Liver (tissue), 8 donors: ENCODE measurements at regions not wholly inside any gene's neighbourhood (a gene's known extent, or its start where the extent isn't known, plus 50 kb on each side); places are given as distances from the start of the nearest gene placed in this dataset.

Experiments used
- DNase-seq: peaks from one replicate; pipeline ENCODE4 v3.0.0-alpha.2; 2017; ENCODE audit warnings: low spot score
- H3K27ac ChIP-seq, 2 donors: one replicate each; pipeline ENCODE4 v1.7.0; 2013; ENCODE audit warnings: inconsistent platforms in 2 of 2, low read length in 2 of 2, control low read depth in 1 of 2, low read depth in 1 of 2, mild to moderate bottlenecking in 1 of 2
- H3K27me3 ChIP-seq, 4 donors: one replicate each; pipeline versions ENCODE4 v1.6.1 to v1.7.0; 2013; ENCODE audit warnings: low read length in 3 of 4, inconsistent platforms in 1 of 4, mild to moderate bottlenecking in 1 of 4, moderate library complexity in 1 of 4; ENCODE audit not compliant: control insufficient read depth in 4 of 4, insufficient read depth in 4 of 4
- H3K36me3 ChIP-seq, 4 donors: one replicate each; pipeline versions ENCODE4 v1.6.1 to v1.7.0; 2013; ENCODE audit warnings: low read length in 3 of 4, mild to moderate bottlenecking in 3 of 4, low read depth in 1 of 4, moderate library complexity in 1 of 4; ENCODE audit not compliant: control insufficient read depth in 4 of 4, insufficient read depth in 3 of 4
- H3K4me1 ChIP-seq, 4 donors: one replicate each; pipeline versions ENCODE4 v1.6.1 to v1.7.0; 2013; ENCODE audit warnings: low read length in 3 of 4, mild to moderate bottlenecking in 3 of 4, moderate library complexity in 1 of 4; ENCODE audit not compliant: control insufficient read depth in 4 of 4, insufficient read depth in 4 of 4
- H3K4me3 ChIP-seq, 3 donors: one replicate each; pipeline versions ENCODE4 v1.6.1 to v1.7.0; 2013; ENCODE audit warnings: low read length in 3 of 3, control low read depth in 1 of 3, low read depth in 1 of 3, mild to moderate bottlenecking in 1 of 3
- H3K9ac ChIP-seq, 2 donors: one replicate each; pipeline ENCODE4 v1.7.0; 2013; ENCODE audit warnings: low read length in 2 of 2, mild to moderate bottlenecking in 2 of 2, moderate library complexity in 2 of 2, control low read depth in 1 of 2, low read depth in 1 of 2
- H3K9me3 ChIP-seq, 4 donors: one replicate each; pipeline versions ENCODE4 v1.6.1 to v1.7.0; 2013; ENCODE audit warnings: low read length in 3 of 4; ENCODE audit not compliant: control insufficient read depth in 4 of 4
- CTCF ChIP-seq: fragments of 150-350 bp; IDR thresholded peaks from 2 replicates; pipeline ENCODE4 v1.5.1; 2017; ENCODE audit warnings: improper control_type of control experiment, low read depth, low read length; ENCODE audit not compliant: missing input control
- EGR1 ChIP-seq, 2 donors: IDR thresholded peaks; 2 replicates each; pipeline ENCODE4 v1.6.1; 2016 to 2018; ENCODE audit warnings: antibody characterized with exemption in 2 of 2, low read depth in 2 of 2
- FOXA1 ChIP-seq: IDR thresholded peaks from 2 replicates; pipeline ENCODE4 v1.6.1; 2016; ENCODE audit warnings: antibody characterized with exemption
- FOXA2 ChIP-seq: IDR thresholded peaks from 2 replicates; pipeline ENCODE4 v1.6.1; 2016; ENCODE audit warnings: antibody characterized with exemption
- GABPA ChIP-seq, 2 donors: IDR thresholded peaks in 1 of 2; conservative IDR thresholded peaks in 1 of 2; 2 replicates each; pipeline ENCODE4 v1.6.1; 2016; ENCODE audit warnings: antibody characterized with exemption in 2 of 2, mild to moderate bottlenecking in 1 of 2, moderate library complexity in 1 of 2
- HNF4A ChIP-seq, 2 donors: conservative IDR thresholded peaks; 2 replicates each; pipeline ENCODE4 v1.6.1; 2016; ENCODE audit warnings: antibody characterized with exemption in 2 of 2, mild to moderate bottlenecking in 2 of 2
- HNF4G ChIP-seq: IDR thresholded peaks from 2 replicates; pipeline ENCODE4 v1.6.1; 2016; ENCODE audit warnings: antibody characterized with exemption
- JUND ChIP-seq, 2 donors: IDR thresholded peaks; 2 replicates each; pipeline ENCODE4 v1.6.1; 2016; ENCODE audit warnings: antibody characterized with exemption in 2 of 2
- NR2F2 ChIP-seq: IDR thresholded peaks from 2 replicates; pipeline ENCODE4 v1.6.1; 2016; ENCODE audit warnings: antibody characterized with exemption
- RAD21 ChIP-seq, 2 donors: IDR thresholded peaks; 2 replicates each; pipeline ENCODE4 v1.6.1; 2016; ENCODE audit warnings: antibody characterized with exemption in 2 of 2, mild to moderate bottlenecking in 2 of 2
- RXRA ChIP-seq, 2 donors: IDR thresholded peaks; 2 replicates each; pipeline ENCODE4 v1.6.1; 2017 to 2018; ENCODE audit warnings: antibody characterized with exemption in 2 of 2, mild to moderate bottlenecking in 1 of 2
- SP1 ChIP-seq: IDR thresholded peaks from 2 replicates; pipeline ENCODE4 v1.6.1; 2018; ENCODE audit warnings: antibody characterized with exemption, mild to moderate bottlenecking
- TAF1 ChIP-seq: conservative IDR thresholded peaks from 2 replicates; pipeline ENCODE4 v1.6.1; 2016; ENCODE audit warnings: antibody characterized with exemption, mild to moderate bottlenecking
- YY1 ChIP-seq: IDR thresholded peaks from 2 replicates; pipeline ENCODE4 v1.6.1; 2016; ENCODE audit warnings: antibody characterized with exemption, mild to moderate bottlenecking
- ZBTB33 ChIP-seq: IDR thresholded peaks from 2 replicates; pipeline ENCODE4 v1.6.1; 2016; ENCODE audit warnings: antibody characterized with exemption
- WGBS: extraction: QIAGEN DNeasy Blood & Tissue Kit; methylation state at CpG from one replicate; pipeline ENCODE4 v1.1.7; 2013; 5-methylcytosine and 5-hydroxymethylcytosine counted together
- TF ChIP-seq, protein P1 (sequence below): IDR thresholded peaks from 2 replicates; pipeline ENCODE4 v1.6.1; 2016; ENCODE audit warnings: antibody characterized with exemption
- TF ChIP-seq, protein P2 (sequence below): IDR thresholded peaks from 2 replicates; pipeline ENCODE4 v1.6.1; 2016; ENCODE audit warnings: antibody characterized with exemption, mild to moderate bottlenecking
- TF ChIP-seq, protein P3 (sequence below): IDR thresholded peaks from 2 replicates; pipeline ENCODE4 v1.6.1; 2016; ENCODE audit warnings: antibody characterized with exemption
- donor health status: healthy.
- donor health status: healthy.
- donor health status: healthy.
- donor health status: healthy.
- donor health status: healthy.

DNA sequence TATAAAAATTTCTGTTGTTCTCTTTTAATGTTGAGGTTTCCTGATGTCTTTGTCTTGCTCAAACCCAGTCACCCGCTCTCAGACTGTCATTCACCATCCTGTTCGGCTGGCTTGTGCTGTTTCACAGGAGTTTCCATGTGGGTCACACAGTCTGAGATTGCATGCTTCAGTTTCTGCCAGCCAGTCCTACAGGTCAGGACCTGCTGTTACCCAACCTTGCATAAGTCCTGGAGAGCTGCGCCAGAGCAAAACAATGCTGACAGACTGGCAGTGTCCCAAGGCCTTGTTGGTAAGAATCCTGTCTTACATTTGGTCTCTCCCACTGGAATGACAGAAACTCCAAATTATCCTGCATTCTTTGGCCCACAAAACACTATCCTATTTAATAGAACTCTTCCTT, 340.0 kb upstream of the SLITRK5 start:
- no peak for DNase-seq

More for the DNA sequence above, 340.0 kb upstream of the SLITRK5 start:
- Histone ChIP-seq H3K4me1 (peaks cover 0 to 3% (median 1%) of the 10 kb centered on the region in 4 donors), H3K9ac (no peak overlapping the region), H3K9me3 (no peaks in the 10 kb centered on the region), H3K27ac (no peak overlapping the region), H3K27me3 (no peaks in the 10 kb centered on the region), H3K4me3 (no peak overlapping the region), H3K36me3 (no peaks in the 10 kb centered on the region)
- 30% methylated on average over 3 of the region's 3 CpGs for WGBS
- TF ChIP-seq, protein P1, sequence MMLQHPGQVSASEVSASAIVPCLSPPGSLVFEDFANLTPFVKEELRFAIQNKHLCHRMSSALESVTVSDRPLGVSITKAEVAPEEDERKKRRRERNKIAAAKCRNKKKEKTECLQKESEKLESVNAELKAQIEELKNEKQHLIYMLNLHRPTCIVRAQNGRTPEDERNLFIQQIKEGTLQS = no peak
- TF ChIP-seq RAD21 (IDR thresholded peaks at IDR 0.05) (peak in 1 of 2 donors; percentile 32), JUND (IDR thresholded peaks at IDR 0.05) (peak in 1 of 2 donors; percentile 47), EGR1 (IDR thresholded peaks at IDR 0.05; ENCODE audit: low read depth in 2 of 2) (no peak), RXRA (IDR thresholded peaks at IDR 0.05) (peak in 1 of 2 donors; percentile 85), CTCF (no peak), NR2F2 (no peak), TAF1 (no peak), FOXA2 (peak; percentile 25), FOXA1 (no peak), GABPA (IDR thresholded peaks at IDR 0.05 in 1 of 2, conservative IDR thresholded peaks at IDR 0.05 in 1 of 2) (no peak), YY1 (peak; percentile 36), HNF4A (conservative IDR thresholded peaks at IDR 0.05) (peak; percentile 23 to 74), HNF4G (no peak), SP1 (no peak), ZBTB33 (no peak)
- TF ChIP-seq, protein P2, sequence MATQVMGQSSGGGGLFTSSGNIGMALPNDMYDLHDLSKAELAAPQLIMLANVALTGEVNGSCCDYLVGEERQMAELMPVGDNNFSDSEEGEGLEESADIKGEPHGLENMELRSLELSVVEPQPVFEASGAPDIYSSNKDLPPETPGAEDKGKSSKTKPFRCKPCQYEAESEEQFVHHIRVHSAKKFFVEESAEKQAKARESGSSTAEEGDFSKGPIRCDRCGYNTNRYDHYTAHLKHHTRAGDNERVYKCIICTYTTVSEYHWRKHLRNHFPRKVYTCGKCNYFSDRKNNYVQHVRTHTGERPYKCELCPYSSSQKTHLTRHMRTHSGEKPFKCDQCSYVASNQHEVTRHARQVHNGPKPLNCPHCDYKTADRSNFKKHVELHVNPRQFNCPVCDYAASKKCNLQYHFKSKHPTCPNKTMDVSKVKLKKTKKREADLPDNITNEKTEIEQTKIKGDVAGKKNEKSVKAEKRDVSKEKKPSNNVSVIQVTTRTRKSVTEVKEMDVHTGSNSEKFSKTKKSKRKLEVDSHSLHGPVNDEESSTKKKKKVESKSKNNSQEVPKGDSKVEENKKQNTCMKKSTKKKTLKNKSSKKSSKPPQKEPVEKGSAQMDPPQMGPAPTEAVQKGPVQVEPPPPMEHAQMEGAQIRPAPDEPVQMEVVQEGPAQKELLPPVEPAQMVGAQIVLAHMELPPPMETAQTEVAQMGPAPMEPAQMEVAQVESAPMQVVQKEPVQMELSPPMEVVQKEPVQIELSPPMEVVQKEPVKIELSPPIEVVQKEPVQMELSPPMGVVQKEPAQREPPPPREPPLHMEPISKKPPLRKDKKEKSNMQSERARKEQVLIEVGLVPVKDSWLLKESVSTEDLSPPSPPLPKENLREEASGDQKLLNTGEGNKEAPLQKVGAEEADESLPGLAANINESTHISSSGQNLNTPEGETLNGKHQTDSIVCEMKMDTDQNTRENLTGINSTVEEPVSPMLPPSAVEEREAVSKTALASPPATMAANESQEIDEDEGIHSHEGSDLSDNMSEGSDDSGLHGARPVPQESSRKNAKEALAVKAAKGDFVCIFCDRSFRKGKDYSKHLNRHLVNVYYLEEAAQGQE = no peak
- TF ChIP-seq, protein P3, sequence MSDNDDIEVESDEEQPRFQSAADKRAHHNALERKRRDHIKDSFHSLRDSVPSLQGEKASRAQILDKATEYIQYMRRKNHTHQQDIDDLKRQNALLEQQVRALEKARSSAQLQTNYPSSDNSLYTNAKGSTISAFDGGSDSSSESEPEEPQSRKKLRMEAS = peak; percentile 63
